Kidney epithelial cell (primary cell): ENCODE measurements at regions not wholly inside any gene's neighbourhood (a gene's known extent, or its start where the extent isn't known, plus 50 kb on each side); places are given as distances from the start of the nearest gene placed in this dataset.

Experiments used
- DNase-seq: peaks from one replicate; pipeline ENCODE4 v3.0.0-alpha.2; 2010; ENCODE audit warnings: low read depth
- H3K27me3 ChIP-seq: 2 replicates; pipeline ENCODE4 v1.6.0; 2011; ENCODE audit warnings: low read length; ENCODE audit not compliant: control insufficient read depth, insufficient read depth
- H3K36me3 ChIP-seq: 2 replicates; pipeline ENCODE4 v1.5.1; 2011; ENCODE audit warnings: low read length; ENCODE audit not compliant: control insufficient read depth, insufficient read depth
- H3K4me3 ChIP-seq: 2 replicates; pipeline ENCODE4 v1.5.1; 2011; ENCODE audit warnings: low read depth, mild to moderate bottlenecking, control low read depth, low read length
- CTCF ChIP-seq: IDR thresholded peaks from 2 replicates; pipeline ENCODE4 v1.5.1; 2011; ENCODE audit warnings: mild to moderate bottlenecking, moderate library complexity, low read length, control low read depth, inconsistent platforms; ENCODE audit not compliant: insufficient read depth, poor library complexity, severe bottlenecking

GRCh38 chr2:129799036-129799958 lies 180.2 kb upstream of the RAB6C start:
- TF ChIP-seq CTCF, result no peak
- H3K27me3 ChIP-seq, result no peaks in the 10 kb centered on the region
- no peak overlapping the region for H3K4me3 ChIP-seq
- H3K36me3 ChIP-seq, result no peaks in the 10 kb centered on the region
- DNase-seq, result no peak

- no peak for TF ChIP-seq CTCF
- H3K4me3 ChIP-seq, result no peak overlapping the region
- no peaks in the 10 kb centered on the region for H3K36me3 ChIP-seq
- no peak for DNase-seq
- no peaks in the 10 kb centered on the region for H3K27me3 ChIP-seq
Measured at GRCh38 chr2:129800285-129800684, 179.2 kb upstream of the RAB6C start.

GRCh38 chr2:129800686-129801085 lies 178.8 kb upstream of the RAB6C start:
- Histone ChIP-seq H3K27me3 (no peaks in the 10 kb centered on the region), H3K4me3 (no peak overlapping the region), H3K36me3 (no peaks in the 10 kb centered on the region)
- no peak for DNase-seq
- no peak for TF ChIP-seq CTCF

GRCh38 chr2:129801575-129801974 lies 177.9 kb upstream of the RAB6C start:
- H3K36me3 ChIP-seq, result no peaks in the 10 kb centered on the region
- TF ChIP-seq CTCF, result no peak
- no peaks in the 10 kb centered on the region for H3K27me3 ChIP-seq
- peak; percentile 28 for DNase-seq
- H3K4me3 ChIP-seq, result no peak overlapping the region

GRCh38 chr2:129802290-129802689 lies 177.2 kb upstream of the RAB6C start:
- Histone ChIP-seq H3K27me3 (no peaks in the 10 kb centered on the region), H3K4me3 (no peak overlapping the region), H3K36me3 (no peaks in the 10 kb centered on the region)
- DNase-seq, result no peak
- no peak for TF ChIP-seq CTCF

GRCh38 chr2:129803032-129803431 lies 176.4 kb upstream of the RAB6C start:
- Histone ChIP-seq H3K27me3 (no peaks in the 10 kb centered on the region), H3K4me3 (no peak overlapping the region), H3K36me3 (no peaks in the 10 kb centered on the region)
- no peak for DNase-seq
- no peak for TF ChIP-seq CTCF
